DND-41 (cell line): ENCODE measurements at regions not wholly inside any gene's neighbourhood (a gene's known extent, or its start where the extent isn't known, plus 50 kb on each side); places are given as distances from the start of the nearest gene placed in this dataset.

Source experiments
- EZH2 ChIP-seq: IDR thresholded peaks from 3 replicates; pipeline ENCODE4 v1.6.1; 2012; ENCODE audit warnings: borderline replicate concordance, low read depth, mild to moderate bottlenecking, moderate library complexity, low read length, inconsistent platforms; ENCODE audit not compliant: severe bottlenecking
- TF ChIP-seq, protein P1 (sequence below): IDR thresholded peaks from 2 replicates; pipeline ENCODE4 v1.5.1; 2012; ENCODE audit warnings: borderline replicate concordance, low read length, moderate library complexity, mild to moderate bottlenecking; ENCODE audit not compliant: poor library complexity, severe bottlenecking; ENCODE audit errors: extremely low read depth

DNA sequence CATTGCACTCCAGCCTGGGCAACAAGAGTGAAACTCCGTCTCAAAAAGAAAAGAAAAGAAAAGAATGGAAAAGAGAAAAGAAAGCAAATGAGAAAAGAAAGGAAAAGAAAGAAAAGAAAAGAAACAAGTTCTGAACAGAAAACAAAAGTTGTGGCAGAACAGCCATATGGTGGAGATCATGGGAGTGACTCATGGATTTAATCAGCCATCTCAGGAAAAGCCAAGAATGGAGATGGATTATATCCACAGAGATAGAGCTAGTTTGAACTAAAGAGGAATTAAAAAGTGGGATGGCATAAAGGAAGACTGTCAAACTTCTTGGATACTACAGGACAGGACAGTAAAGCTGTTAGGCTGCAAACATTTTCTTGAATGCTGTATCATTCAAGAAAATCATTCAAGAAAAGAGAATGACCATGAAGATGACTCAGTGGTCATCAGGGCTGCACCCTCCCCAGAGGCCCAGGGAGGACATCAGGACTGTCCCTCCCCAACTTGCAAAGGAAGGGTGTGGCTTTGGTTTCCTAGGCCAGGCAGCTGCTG lies 120.6 kb downstream of the USP22 start:
- TF ChIP-seq EZH2, result no peak
- TF ChIP-seq, protein P1, sequence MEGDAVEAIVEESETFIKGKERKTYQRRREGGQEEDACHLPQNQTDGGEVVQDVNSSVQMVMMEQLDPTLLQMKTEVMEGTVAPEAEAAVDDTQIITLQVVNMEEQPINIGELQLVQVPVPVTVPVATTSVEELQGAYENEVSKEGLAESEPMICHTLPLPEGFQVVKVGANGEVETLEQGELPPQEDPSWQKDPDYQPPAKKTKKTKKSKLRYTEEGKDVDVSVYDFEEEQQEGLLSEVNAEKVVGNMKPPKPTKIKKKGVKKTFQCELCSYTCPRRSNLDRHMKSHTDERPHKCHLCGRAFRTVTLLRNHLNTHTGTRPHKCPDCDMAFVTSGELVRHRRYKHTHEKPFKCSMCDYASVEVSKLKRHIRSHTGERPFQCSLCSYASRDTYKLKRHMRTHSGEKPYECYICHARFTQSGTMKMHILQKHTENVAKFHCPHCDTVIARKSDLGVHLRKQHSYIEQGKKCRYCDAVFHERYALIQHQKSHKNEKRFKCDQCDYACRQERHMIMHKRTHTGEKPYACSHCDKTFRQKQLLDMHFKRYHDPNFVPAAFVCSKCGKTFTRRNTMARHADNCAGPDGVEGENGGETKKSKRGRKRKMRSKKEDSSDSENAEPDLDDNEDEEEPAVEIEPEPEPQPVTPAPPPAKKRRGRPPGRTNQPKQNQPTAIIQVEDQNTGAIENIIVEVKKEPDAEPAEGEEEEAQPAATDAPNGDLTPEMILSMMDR, result no peak
